Gastroesophageal sphincter (tissue), 4 donors: ENCODE measurements at regions not wholly inside any gene's neighbourhood (a gene's known extent, or its start where the extent isn't known, plus 50 kb on each side); places are given as distances from the start of the nearest gene placed in this dataset.

Experiments
- ATAC-seq: fragments of 150-250 bp; one replicate; pipeline ENCODE4 v1.9.1; 2016; ENCODE audit warnings: mild to moderate bottlenecking, moderate library complexity
- H3K27ac ChIP-seq, 4 donors: fragments of 200-600 bp; sonication (generic) in 3 of 4; 1 replicate in 3 of 4; 2 replicates in 1 of 4; pipeline ENCODE4 v1.5.1; 2016 to 2019
- H3K27me3 ChIP-seq: fragments of 200-600 bp; sonication (generic); one replicate; pipeline ENCODE4 v1.5.1; 2019
- H3K36me3 ChIP-seq, 2 donors: fragments of 200-600 bp; sonication (generic); one replicate each; pipeline ENCODE4 v1.5.1; 2019; ENCODE audit warnings: control low read depth in 1 of 2
- H3K4me1 ChIP-seq, 3 donors: fragments of 200-600 bp; sonication (generic); 1 replicate in 2 of 3; 2 replicates in 1 of 3; pipeline ENCODE4 v1.5.1; 2016 to 2019; ENCODE audit warnings: control low read depth in 2 of 3
- H3K4me3 ChIP-seq, 2 donors: fragments of 200-600 bp; sonication (generic); one replicate each; pipeline ENCODE4 v1.5.1; 2019; ENCODE audit warnings: mild to moderate bottlenecking in 1 of 2, moderate library complexity in 1 of 2
- H3K9me3 ChIP-seq, 3 donors: fragments of 200-600 bp; sonication (generic); one replicate each; pipeline ENCODE4 v1.5.1; 2017 to 2019; ENCODE audit warnings: control low read depth in 2 of 3
- CTCF ChIP-seq, 4 experiments: fragments of 200-600 bp in 2 of 4; fragments of 450-650 bp in 2 of 4; sonication (generic) in 1 of 4; IDR thresholded peaks; one replicate each; pipeline ENCODE4 v1.5.1; 2017 to 2019; ENCODE audit warnings: antibody characterized with exemption in 4 of 4, mild to moderate bottlenecking in 2 of 4, moderate library complexity in 2 of 4
- EP300 ChIP-seq: sonication (generic); formaldehyde crosslinking; IDR thresholded peaks from one replicate; pipeline ENCODE4 v1.6.1; 2017; ENCODE audit warnings: antibody characterized with exemption, mild to moderate bottlenecking
- POLR2A ChIP-seq, 2 donors: fragments of 450-650 bp; IDR thresholded peaks; one replicate each; pipeline ENCODE4 v1.6.1; 2017; ENCODE audit warnings: antibody characterized with exemption in 2 of 2, mild to moderate bottlenecking in 2 of 2, moderate library complexity in 1 of 2
- POLR2AphosphoS5 ChIP-seq: sonication (generic); formaldehyde crosslinking; IDR thresholded peaks from one replicate; pipeline ENCODE4 v1.6.1; 2017; ENCODE audit warnings: antibody characterized with exemption
- WGBS, 2 donors: methylation state at CpG; one replicate each; pipeline ENCODE4 v1.1.5; 2018; ENCODE audit warnings: low coverage in 1 of 2; 5-methylcytosine and 5-hydroxymethylcytosine counted together

- WGBS, 2 donors, result 0 to 7% methylated on average over 2 of the region's 2 CpGs
- no peaks in the 10 kb centered on the region for H3K36me3 ChIP-seq
- no peaks in the 10 kb centered on the region for H3K27me3 ChIP-seq
- no peak overlapping the region for H3K4me3 ChIP-seq
- H3K27ac ChIP-seq, result peak overlapping the region in 1 of 4 donors; percentile 24
- peaks cover 4 to 27% (median 7%) of the 10 kb centered on the region in 3 donors for H3K4me1 ChIP-seq
- TF ChIP-seq POLR2A (IDR thresholded peaks at IDR 0.05) (no peak), EP300 (no peak), CTCF (IDR thresholded peaks at IDR 0.05) (no peak)
- no peak for ATAC-seq
- H3K9me3 ChIP-seq, result no peaks in the 10 kb centered on the region
These were observed 803.8 kb upstream of the ZNF608 start for GRCh38 chr5:125550274-125550673.

- no peaks in the 10 kb centered on the region for H3K36me3 ChIP-seq
- H3K4me1 ChIP-seq, result peaks cover 4 to 27% (median 7%) of the 10 kb centered on the region in 3 donors
- H3K9me3 ChIP-seq, result no peaks in the 10 kb centered on the region
- no peak for ATAC-seq
- no peak for TF ChIP-seq POLR2A (IDR thresholded peaks at IDR 0.05)
- peak overlapping the region in 1 of 4 donors; percentile 1 for H3K27ac ChIP-seq
- no peak overlapping the region for H3K4me3 ChIP-seq
- H3K27me3 ChIP-seq, result no peaks in the 10 kb centered on the region
These were observed 804.8 kb upstream of the ZNF608 start for GRCh38 chr5:125551246-125551645.

- H3K4me3 ChIP-seq, result no peak overlapping the region
- H3K27me3 ChIP-seq, result no peaks in the 10 kb centered on the region
- 82 to 92% methylated on average over 4 of the region's 4 CpGs for WGBS, 2 donors
- TF ChIP-seq EP300 (no peak), POLR2A (IDR thresholded peaks at IDR 0.05) (no peak), POLR2AphosphoS5 (no peak), CTCF (IDR thresholded peaks at IDR 0.05) (no peak)
- H3K4me1 ChIP-seq, result peaks cover 4 to 27% (median 7%) of the 10 kb centered on the region in 3 donors
- H3K27ac ChIP-seq, result peak overlapping the region in 1 of 4 donors; percentile 5
- no peak for ATAC-seq
- no peaks in the 10 kb centered on the region for H3K36me3 ChIP-seq
- no peaks in the 10 kb centered on the region for H3K9me3 ChIP-seq
These were observed 805.4 kb upstream of the ZNF608 start for GRCh38 chr5:125551797-125552196.

GRCh38 chr5:125552486-125552885 lies 806.0 kb upstream of the ZNF608 start:
- Histone ChIP-seq H3K4me3 (no peak overlapping the region), H3K27me3 (no peaks in the 10 kb centered on the region), H3K27ac (peak overlapping the region in 1 of 4 donors; percentile 5), H3K4me1 (peaks cover 4 to 27% (median 7%) of the 10 kb centered on the region in 3 donors), H3K9me3 (no peaks in the 10 kb centered on the region), H3K36me3 (no peaks in the 10 kb centered on the region)
- no peak for ATAC-seq
- TF ChIP-seq CTCF (IDR thresholded peaks at IDR 0.05) (no peak), EP300 (no peak), POLR2AphosphoS5 (no peak), POLR2A (IDR thresholded peaks at IDR 0.05) (no peak)
- 33 to 100% methylated on average over 1 of the region's 1 CpG for WGBS, 2 donors

- TF ChIP-seq EP300 (no peak), POLR2A (IDR thresholded peaks at IDR 0.05) (no peak), POLR2AphosphoS5 (no peak), CTCF (IDR thresholded peaks at IDR 0.05) (no peak)
- no peaks in the 10 kb centered on the region for H3K27me3 ChIP-seq
- H3K4me3 ChIP-seq, result no peak overlapping the region
- peaks cover 4 to 22% (median 6%) of the 10 kb centered on the region in 3 donors for H3K4me1 ChIP-seq
- 78 to 100% methylated on average over 1 to 2 of the region's 2 CpGs for WGBS, 2 donors
- no peak for ATAC-seq
- no peaks in the 10 kb centered on the region for H3K36me3 ChIP-seq
- no peak overlapping the region for H3K27ac ChIP-seq
- no peaks in the 10 kb centered on the region for H3K9me3 ChIP-seq
These were observed 807.9 kb upstream of the ZNF608 start for GRCh38 chr5:125554355-125554754.
